ENCODE measurements at regions not wholly inside any gene's neighbourhood (a gene's known extent, or its start where the extent isn't known, plus 50 kb on each side); places are given as distances from the start of the nearest gene placed in this dataset.

- Histone ChIP-seq H3K4me3 (ENCODE audit: low read depth, low read length) (no peak overlapping the region), H3K9me3 (no peaks in the 10 kb centered on the region), H3K27me3 (no peaks in the 10 kb centered on the region), H3K4me1 (no peaks in the 10 kb centered on the region), H3K36me3 (no peaks in the 10 kb centered on the region)
- DNase-seq: no peak
- no peak for TF ChIP-seq CTCF (IDR thresholded peaks at IDR 0.05; ENCODE audit: low read depth, low read length)
Observed at GRCh38 chr3:23666818-23667217, 138.9 kb upstream of the UBE2E1 start.

GRCh38 chr3:23667536-23668429 lies 138.0 kb upstream of the UBE2E1 start:
- Histone ChIP-seq H3K4me3 (ENCODE audit: low read depth, low read length) (no peak overlapping the region), H3K4me1 (no peaks in the 10 kb centered on the region), H3K9me3 (no peaks in the 10 kb centered on the region), H3K36me3 (no peaks in the 10 kb centered on the region), H3K27me3 (no peaks in the 10 kb centered on the region)
- DNase-seq: no peak
- TF ChIP-seq CTCF (IDR thresholded peaks at IDR 0.05; ENCODE audit: low read depth, low read length): no peak

GRCh38 chr3:23668430-23668904 lies 137.3 kb upstream of the UBE2E1 start:
- Histone ChIP-seq H3K27me3 (no peaks in the 10 kb centered on the region), H3K36me3 (no peaks in the 10 kb centered on the region), H3K9me3 (no peaks in the 10 kb centered on the region), H3K4me1 (no peaks in the 10 kb centered on the region), H3K4me3 (ENCODE audit: low read depth, low read length) (no peak overlapping the region)
- DNase-seq: no peak
- no peak for TF ChIP-seq CTCF (IDR thresholded peaks at IDR 0.05; ENCODE audit: low read depth, low read length)

- Histone ChIP-seq H3K36me3 (no peaks in the 10 kb centered on the region), H3K9me3 (no peaks in the 10 kb centered on the region), H3K27me3 (no peaks in the 10 kb centered on the region), H3K4me1 (no peaks in the 10 kb centered on the region), H3K4me3 (ENCODE audit: low read depth, low read length) (no peak overlapping the region)
- TF ChIP-seq CTCF (IDR thresholded peaks at IDR 0.05; ENCODE audit: low read depth, low read length): no peak
- DNase-seq: no peak
Observed at GRCh38 chr3:23669541-23670255, 136.1 kb upstream of the UBE2E1 start.

- DNase-seq: peak; percentile 13
- no peaks in the 10 kb centered on the region for H3K4me1 ChIP-seq
- no peaks in the 10 kb centered on the region for H3K9me3 ChIP-seq
- no peak for TF ChIP-seq CTCF (IDR thresholded peaks at IDR 0.05; ENCODE audit: low read depth, low read length)
- no peaks in the 10 kb centered on the region for H3K27me3 ChIP-seq
- no peaks in the 10 kb centered on the region for H3K36me3 ChIP-seq
- H3K4me3 ChIP-seq (ENCODE audit: low read depth, low read length): peak overlapping the region; percentile 28
Observed at GRCh38 chr3:23671851-23672589, 133.7 kb upstream of the UBE2E1 start.
